Upper lobe of left lung (tissue), 6 donors: ENCODE measurements at regions not wholly inside any gene's neighbourhood (a gene's known extent, or its start where the extent isn't known, plus 50 kb on each side); places are given as distances from the start of the nearest gene placed in this dataset.

ENCODE experiments used
- ATAC-seq, 2 donors: fragments of 200-7000 bp; cut with Tn5 transposase; one replicate each; pipeline ENCODE4 v1.9.1; 2022; ENCODE audit warnings: mild to moderate bottlenecking in 2 of 2, moderate library complexity in 2 of 2; ENCODE audit not compliant: low FRiP score in 2 of 2
- DNase-seq, 2 donors: peaks; one replicate each; pipeline ENCODE4 v3.0.0-alpha.2; 2019 to 2020
- H3K27ac ChIP-seq, 4 donors: fragments of 200-600 bp; sonication (generic); one replicate each; pipeline ENCODE4 v1.5.1; 2016 to 2019
- H3K27me3 ChIP-seq, 4 donors: fragments of 200-600 bp; sonication (generic); one replicate each; pipeline ENCODE4 v1.5.1; 2017 to 2019
- H3K36me3 ChIP-seq, 4 donors: fragments of 200-600 bp; sonication (generic); one replicate each; pipeline ENCODE4 v1.5.1; 2016 to 2019
- H3K4me1 ChIP-seq, 4 donors: fragments of 200-600 bp; sonication (generic); one replicate each; pipeline ENCODE4 v1.5.1; 2018 to 2019
- H3K4me3 ChIP-seq, 4 donors: fragments of 200-600 bp; sonication (generic); one replicate each; pipeline ENCODE4 v1.5.1; 2017 to 2019; ENCODE audit warnings: mild to moderate bottlenecking in 2 of 4, moderate library complexity in 1 of 4
- H3K9me3 ChIP-seq, 4 donors: fragments of 200-600 bp; sonication (generic); one replicate each; pipeline ENCODE4 v1.5.1; 2018 to 2019
- CTCF ChIP-seq, 6 experiments: fragments of 450-650 bp in 4 of 6; fragments of 200-600 bp in 2 of 6; sonication (generic) in 2 of 6; IDR thresholded peaks; one replicate each; pipeline ENCODE4 v1.5.1; 2016 to 2019; ENCODE audit warnings: antibody characterized with exemption in 6 of 6
- EP300 ChIP-seq, 4 donors: sonication (generic); formaldehyde crosslinking; IDR thresholded peaks; one replicate each; pipeline ENCODE4 v1.5.1; 2017; ENCODE audit warnings: antibody characterized with exemption in 4 of 4, control low read depth in 2 of 4
- POLR2A ChIP-seq, 4 donors: fragments of 450-650 bp; IDR thresholded peaks; one replicate each; pipeline ENCODE4 v1.5.1; 2016 to 2017; ENCODE audit warnings: antibody characterized with exemption in 4 of 4, mild to moderate bottlenecking in 2 of 4
- POLR2AphosphoS5 ChIP-seq, 2 donors: sonication (generic); formaldehyde crosslinking; IDR thresholded peaks; one replicate each; pipeline ENCODE4 v1.5.1; 2017; ENCODE audit warnings: antibody characterized with exemption in 2 of 2
- WGBS, 2 donors: methylation state at CpG; one replicate each; pipeline ENCODE4 v1.1.5; 2017 to 2018; 5-methylcytosine and 5-hydroxymethylcytosine counted together
- donor health status: DM: no; HTN: no; CAD: no; lungs with moderate emphysema.
- donor health status: DM: no; HTN: yes; CAD: no; lungs with severe emphysema.

GRCh38 chr10:7025296-7025695 lies 385.5 kb downstream of the SFMBT2 start:
- Histone ChIP-seq H3K9me3 (no peaks in the 10 kb centered on the region), H3K4me1 (peaks cover 0 to 2% (median 0%) of the 10 kb centered on the region in 4 donors), H3K27ac (no peak overlapping the region), H3K27me3 (no peaks in the 10 kb centered on the region), H3K36me3 (no peaks in the 10 kb centered on the region), H3K4me3 (no peak overlapping the region)
- ATAC-seq (no peak), DNase-seq (no peak)
- TF ChIP-seq POLR2A (IDR thresholded peaks at IDR 0.05): no peak
- TF ChIP-seq EP300 (IDR thresholded peaks at IDR 0.05): no peak
- no peak for TF ChIP-seq CTCF (IDR thresholded peaks at IDR 0.05)
- no peak for TF ChIP-seq POLR2AphosphoS5 (IDR thresholded peaks at IDR 0.05)
- 98 to 100% methylated on average over 2 of the region's 2 CpGs for WGBS, 2 donors

- Histone ChIP-seq H3K27me3 (no peaks in the 10 kb centered on the region), H3K9me3 (no peaks in the 10 kb centered on the region), H3K4me3 (no peak overlapping the region), H3K36me3 (no peaks in the 10 kb centered on the region), H3K4me1 (no peaks in the 10 kb centered on the region), H3K27ac (no peak overlapping the region)
- WGBS, 2 donors: 74% methylated on average over 5 of the region's 5 CpGs
- DNase-seq (no peak), ATAC-seq (no peak)
- TF ChIP-seq EP300 (IDR thresholded peaks at IDR 0.05) (no peak), POLR2AphosphoS5 (IDR thresholded peaks at IDR 0.05) (no peak), CTCF (IDR thresholded peaks at IDR 0.05) (no peak), POLR2A (IDR thresholded peaks at IDR 0.05) (no peak)
These were observed 395.4 kb downstream of the SFMBT2 start for GRCh38 chr10:7015457-7015856.

- DNase-seq: no peak
- no peak for ATAC-seq
These were observed 396.1 kb downstream of the SFMBT2 start for GRCh38 chr10:7014721-7015120.

GRCh38 chr10:7011994-7012393 lies 398.8 kb downstream of the SFMBT2 start:
- Histone ChIP-seq H3K27me3 (no peaks in the 10 kb centered on the region), H3K4me3 (no peak overlapping the region), H3K36me3 (no peaks in the 10 kb centered on the region), H3K27ac (no peak overlapping the region), H3K9me3 (no peaks in the 10 kb centered on the region), H3K4me1 (no peaks in the 10 kb centered on the region)
- DNase-seq (no peak), ATAC-seq (no peak)
- TF ChIP-seq EP300 (IDR thresholded peaks at IDR 0.05) (no peak), POLR2A (IDR thresholded peaks at IDR 0.05) (no peak), CTCF (IDR thresholded peaks at IDR 0.05) (no peak), POLR2AphosphoS5 (IDR thresholded peaks at IDR 0.05) (no peak)
- 72 to 73% methylated on average over 2 of the region's 2 CpGs for WGBS, 2 donors

More at GRCh38 chr10:7014721-7015120, 396.1 kb downstream of the SFMBT2 start:
- Histone ChIP-seq H3K4me1 (no peaks in the 10 kb centered on the region), H3K27me3 (no peaks in the 10 kb centered on the region), H3K9me3 (no peaks in the 10 kb centered on the region), H3K36me3 (no peaks in the 10 kb centered on the region), H3K27ac (no peak overlapping the region), H3K4me3 (no peak overlapping the region)
- no peak for TF ChIP-seq EP300 (IDR thresholded peaks at IDR 0.05)
- TF ChIP-seq POLR2AphosphoS5 (IDR thresholded peaks at IDR 0.05): no peak
- TF ChIP-seq CTCF (IDR thresholded peaks at IDR 0.05): no peak
- WGBS, 2 donors: 74 to 80% methylated on average over 4 of the region's 4 CpGs

- H3K4me1 ChIP-seq: no peaks in the 10 kb centered on the region
- 92 to 93% methylated on average over 2 of the region's 2 CpGs for WGBS, 2 donors
- no peak overlapping the region for H3K27ac ChIP-seq
- DNase-seq (no peak), ATAC-seq (no peak)
- H3K27me3 ChIP-seq: no peaks in the 10 kb centered on the region
- TF ChIP-seq POLR2A (IDR thresholded peaks at IDR 0.05) (no peak), CTCF (IDR thresholded peaks at IDR 0.05) (no peak), POLR2AphosphoS5 (IDR thresholded peaks at IDR 0.05) (no peak), EP300 (IDR thresholded peaks at IDR 0.05) (no peak)
- no peak overlapping the region for H3K4me3 ChIP-seq
- H3K36me3 ChIP-seq: no peaks in the 10 kb centered on the region
- H3K9me3 ChIP-seq: no peaks in the 10 kb centered on the region
These were observed 402.2 kb downstream of the SFMBT2 start for GRCh38 chr10:7008645-7009044.
